Endothelial cell of umbilical vein (primary cell): ENCODE measurements at regions not wholly inside any gene's neighbourhood (a gene's known extent, or its start where the extent isn't known, plus 50 kb on each side); places are given as distances from the start of the nearest gene placed in this dataset.

Source experiments
- BruUV-seq: library from RNA; stranded (reverse); fragments of 400-500 nt; replicated peaks from 2 replicates; lab custom pipeline; 2021; lab: Mats Ljungman, UMichigan
- CTCF ChIA-PET: fragments of 300-600, 350-600 bp; sonication (Branson Sonifier 250); formaldehyde crosslinking; loops from one replicate; lab custom pipeline; 2021; ENCODE audit warnings: antibody characterized with exemption, inconsistent platforms; lab: Charles Lee
- POLR2A ChIA-PET: fragments of 300-600, 350-600 bp; sonication (Branson Sonifier 250); formaldehyde crosslinking; loops from one replicate; lab custom pipeline; 2021; ENCODE audit warnings: antibody characterized with exemption, inconsistent platforms; lab: Charles Lee
- DNase-seq: peaks from one replicate; pipeline ENCODE4 v3.0.0-alpha.2; 2011; ENCODE audit warnings: low read depth, low spot score
- FAIRE-seq: peaks from 2 replicates; lab custom pipeline; 2011; peaks lifted over from hg19 to GRCh38; lab: Jason Lieb, UNC
- H2AFZ ChIP-seq: 2 replicates; pipeline ENCODE4 v1.6.0; 2012; ENCODE audit warnings: low read depth, low read length, control low read depth, inconsistent platforms
- H3K27ac ChIP-seq: 2 replicates; pipeline ENCODE4 v1.5.1; 2011; ENCODE audit warnings: low read depth, mild to moderate bottlenecking, control low read depth, low read length, moderate library complexity; ENCODE audit not compliant: insufficient read depth
- H3K27me3 ChIP-seq, 2 experiments: 2 replicates each; pipeline versions ENCODE4 v1.6.0 to v1.6.1; 2011; ENCODE audit warnings: low read length in 2 of 2, mixed read lengths in 1 of 2; ENCODE audit not compliant: control insufficient read depth in 2 of 2, insufficient read depth in 2 of 2
- H3K36me3 ChIP-seq, 2 experiments: 2 replicates in 1 of 2; 3 replicates in 1 of 2; pipeline ENCODE4 v1.5.1; 2011; ENCODE audit warnings: low read length in 2 of 2, mild to moderate bottlenecking in 1 of 2, moderate library complexity in 1 of 2; ENCODE audit not compliant: control insufficient read depth in 2 of 2, insufficient read depth in 2 of 2; ENCODE audit errors: extremely low read depth in 1 of 2
- H3K4me1 ChIP-seq: 3 replicates; pipeline ENCODE4 v1.5.1; 2011; ENCODE audit warnings: mild to moderate bottlenecking, low read length; ENCODE audit not compliant: control insufficient read depth, insufficient read depth; ENCODE audit errors: extremely low read depth
- H3K4me2 ChIP-seq: 2 replicates; pipeline ENCODE4 v1.6.1; 2011; ENCODE audit warnings: low read length, control low read depth, mixed read lengths; ENCODE audit not compliant: insufficient read depth
- H3K4me3 ChIP-seq, 3 experiments: fragments of 200-600 bp in 1 of 3; sonication (generic), shearing (Covaris generic) in 1 of 3; replicated peaks in 1 of 3; 2 replicates each; pipeline ENCODE4 v1.5.1; 2011 to 2016; ENCODE audit warnings: control low read depth in 3 of 3, low read length in 3 of 3, mild to moderate bottlenecking in 2 of 3, inconsistent platforms in 1 of 3, low read depth in 1 of 3, moderate library complexity in 1 of 3; ENCODE audit not compliant: insufficient read depth in 1 of 3
- H3K79me2 ChIP-seq: 2 replicates; pipeline ENCODE4 v1.6.0; 2012; ENCODE audit warnings: low read length, inconsistent platforms; ENCODE audit not compliant: control insufficient read depth, insufficient read depth
- H3K9ac ChIP-seq: replicated peaks from 2 replicates; pipeline ENCODE3; 2011; ENCODE audit warnings: low read length, control low read depth; ENCODE audit not compliant: insufficient read depth; ENCODE audit errors: extremely low read depth
- H3K9me1 ChIP-seq: replicated peaks from 3 replicates; pipeline ENCODE4 v1.6.0; 2011; ENCODE audit warnings: mild to moderate bottlenecking, low read length; ENCODE audit not compliant: control insufficient read depth, insufficient read depth; ENCODE audit errors: extremely low read depth
- H3K9me3 ChIP-seq: replicated peaks from 2 replicates; pipeline ENCODE4 v1.5.1; 2012; ENCODE audit warnings: low read length, inconsistent platforms; ENCODE audit not compliant: control insufficient read depth, insufficient read depth
- H4K20me1 ChIP-seq: replicated peaks from 2 replicates; pipeline ENCODE3; 2011; ENCODE audit warnings: mild to moderate bottlenecking, low read length; ENCODE audit not compliant: control insufficient read depth, insufficient read depth; ENCODE audit errors: extremely low read depth
- CTCF ChIP-seq, 2 donors: IDR thresholded peaks; 1 replicate in 1 of 2; 2 replicates in 1 of 2; pipeline ENCODE4 v1.5.1; 2011; ENCODE audit warnings: low read length in 2 of 2, mild to moderate bottlenecking in 2 of 2, moderate library complexity in 2 of 2, control low read depth in 1 of 2, inconsistent platforms in 1 of 2, low read depth in 1 of 2; ENCODE audit not compliant: insufficient read depth in 1 of 2; ENCODE audit errors: extremely low read depth in 1 of 2
- EZH2 ChIP-seq: IDR thresholded peaks from 2 replicates; pipeline ENCODE4 v1.6.1; 2012; ENCODE audit warnings: borderline replicate concordance, low read depth, mild to moderate bottlenecking, moderate library complexity, low read length, inconsistent platforms; ENCODE audit not compliant: severe bottlenecking
- FOS ChIP-seq: IDR thresholded peaks from 2 replicates; pipeline ENCODE4 v1.6.1; 2011; ENCODE audit warnings: mild to moderate bottlenecking, low read length, moderate library complexity, borderline replicate concordance; ENCODE audit not compliant: insufficient read depth
- GATA2 ChIP-seq: IDR thresholded peaks from 2 replicates; pipeline ENCODE4 v1.7.0; 2011; ENCODE audit warnings: low read depth, mild to moderate bottlenecking, moderate library complexity, mixed read lengths, low read length; ENCODE audit not compliant: insufficient read length, insufficient read depth
- JUN ChIP-seq: IDR thresholded peaks from 2 replicates; pipeline ENCODE4 v1.6.1; 2011; ENCODE audit warnings: borderline replicate concordance, low read depth; ENCODE audit not compliant: insufficient read length, insufficient read depth
- MAX ChIP-seq: IDR thresholded peaks from 2 replicates; pipeline ENCODE4 v1.6.1; 2011; ENCODE audit not compliant: insufficient read depth, insufficient read length
- MYC ChIP-seq: IDR thresholded peaks from one replicate; pipeline ENCODE4 v1.6.1; 2011; ENCODE audit warnings: mild to moderate bottlenecking, low read depth, low read length
- POLR2A ChIP-seq: IDR thresholded peaks from 2 replicates; pipeline ENCODE4 v1.6.1; 2012; ENCODE audit warnings: low read depth, mild to moderate bottlenecking, control low read depth, low read length
- POLR2AphosphoS5 ChIP-seq: IDR thresholded peaks from 2 replicates; pipeline ENCODE4 v1.6.1; 2012; ENCODE audit warnings: low read depth, mild to moderate bottlenecking, control low read depth, low read length, moderate library complexity; ENCODE audit not compliant: insufficient read depth
- dilution Hi-C: fragments of 300-500 bp; cut with MboI; formaldehyde crosslinking; loops from one replicate; pipeline ENCODE4 v1.15.0; 2019; ENCODE audit warnings: low sequenced_read_pairs; ENCODE audit not compliant: extremely low pct_ligation_motif_present
- intact Hi-C: fragments of 100-400 bp; cut with micrococcal nuclease; formaldehyde crosslinking; loops from one replicate; pipeline ENCODE4 v1.10.0; 2022

GRCh38 chr2:153623020-153623419, 144.5 kb upstream of the RPRM start:
- Histone ChIP-seq H3K79me2 (no peaks in the 10 kb centered on the region), H3K9ac (no peak overlapping the region), H3K36me3 (no peaks in the 10 kb centered on the region), H3K9me3 (peaks cover 2% of the 10 kb centered on the region), H3K27ac (no peak overlapping the region), H3K4me3 (no peak overlapping the region), H3K9me1 (no peaks in the 10 kb centered on the region), H3K27me3 (no peaks in the 10 kb centered on the region), H2AFZ (no peak overlapping the region), H4K20me1 (no peaks in the 10 kb centered on the region), H3K4me1 (no peaks in the 10 kb centered on the region), H3K4me2 (no peak overlapping the region)
- dilution Hi-C loops (no loop called here), intact Hi-C loops (no loop called here)
- CTCF ChIA-PET, result no interaction called here
- no peak for DNase-seq
- TF ChIP-seq JUN, result no peak
- no peak for TF ChIP-seq EZH2
- TF ChIP-seq FOS, result no peak
- TF ChIP-seq MYC, result no peak
- TF ChIP-seq CTCF (IDR thresholded peaks at IDR 0.05; ENCODE audit: extremely low read depth in 1 of 2, insufficient read depth in 1 of 2, low read depth in 1 of 2, low read length in 2 of 2), result no peak
- no peak for TF ChIP-seq POLR2AphosphoS5
- no peak for TF ChIP-seq MAX
- TF ChIP-seq POLR2A, result no peak
- no peak for TF ChIP-seq GATA2
- FAIRE-seq, result no peak
- no TSS peak for BruUV-seq
- POLR2A ChIA-PET, result no interaction called here
